Right ventricle myocardium superior (tissue), 1 donor: ENCODE measurements at regions not wholly inside any gene's neighbourhood (a gene's known extent, or its start where the extent isn't known, plus 50 kb on each side); places are given as distances from the start of the nearest gene placed in this dataset.

ENCODE experiments used
- ATAC-seq: fragments of 200-7000 bp; cut with Tn5 transposase; one replicate; pipeline ENCODE4 v1.9.1; 2020; ENCODE audit warnings: mild to moderate bottlenecking; ENCODE audit not compliant: poor library complexity
- DNase-seq: peaks from one replicate; pipeline ENCODE4 v3.0.0-alpha.2; 2020
- intact Hi-C: fragments of 100-400 bp; cut with DNase I; formaldehyde crosslinking; loops from one replicate; pipeline ENCODE4 v1.11.2; 2022
- donor health status: DM: no; HTN: yes; CAD: no; lungs with severe emphysema.

GRCh38 chr9:13651969-13652663, 372.6 kb upstream of the MPDZ start:
- peak; percentile 97 for ATAC-seq
- intact Hi-C loops = no loop called here
- no peak for DNase-seq

- intact Hi-C loops = no loop called here
- peak; percentile 37 for ATAC-seq
- no peak for DNase-seq
These were observed 372.0 kb upstream of the MPDZ start for GRCh38 chr9:13651526-13651925.

- DNase-seq = no peak
- intact Hi-C loops = no loop called here
- no peak for ATAC-seq
These were observed 369.2 kb upstream of the MPDZ start for GRCh38 chr9:13648676-13649075.

- ATAC-seq (no peak), DNase-seq (no peak)
- intact Hi-C loops = no loop called here
These were observed 368.6 kb upstream of the MPDZ start for GRCh38 chr9:13648068-13648467.

GRCh38 chr9:13646500-13647021, 367.1 kb upstream of the MPDZ start:
- intact Hi-C loops = no loop called here
- DNase-seq (no peak), ATAC-seq (no peak)

- no peak for ATAC-seq
- DNase-seq = no peak
- intact Hi-C loops = no loop called here
These were observed 366.1 kb upstream of the MPDZ start for GRCh38 chr9:13645557-13645956.

GRCh38 chr9:13644675-13645074, 365.2 kb upstream of the MPDZ start:
- intact Hi-C loops = no loop called here
- ATAC-seq (no peak), DNase-seq (no peak)

GRCh38 chr9:13642646-13643045, 363.2 kb upstream of the MPDZ start:
- no peak for ATAC-seq
- intact Hi-C loops = no loop called here
- no peak for DNase-seq

GRCh38 chr9:13629067-13629466, 349.6 kb upstream of the MPDZ start:
- intact Hi-C loops = no loop called here
- DNase-seq = no peak
- no peak for ATAC-seq

- no peak for ATAC-seq
- no peak for DNase-seq
- intact Hi-C loops = no loop called here
These were observed 349.0 kb upstream of the MPDZ start for GRCh38 chr9:13628526-13628925.

- intact Hi-C loops = no loop called here
- no peak for DNase-seq
- no peak for ATAC-seq
These were observed 348.0 kb upstream of the MPDZ start for GRCh38 chr9:13627502-13627901.

GRCh38 chr9:13627071-13627470, 347.6 kb upstream of the MPDZ start:
- intact Hi-C loops = no loop called here
- ATAC-seq = no peak

GRCh38 chr9:13626601-13627000, 347.1 kb upstream of the MPDZ start:
- no peak for ATAC-seq
- no peak for DNase-seq
- intact Hi-C loops = no loop called here

More at GRCh38 chr9:13627071-13627470, 347.6 kb upstream of the MPDZ start:
- no peak for DNase-seq

- DNase-seq (no peak), ATAC-seq (peak; percentile 91)
- intact Hi-C loops = no loop called here
These were observed 342.5 kb upstream of the MPDZ start for GRCh38 chr9:13621872-13622564.

GRCh38 chr9:13616491-13617035, 337.1 kb upstream of the MPDZ start:
- intact Hi-C loops = no loop called here
- DNase-seq = no peak

GRCh38 chr9:13615660-13616490, 336.4 kb upstream of the MPDZ start:
- no peak for ATAC-seq
- no peak for DNase-seq
- intact Hi-C loops = no loop called here

More at GRCh38 chr9:13616491-13617035, 337.1 kb upstream of the MPDZ start:
- no peak for ATAC-seq

GRCh38 chr9:13614060-13614459, 334.6 kb upstream of the MPDZ start:
- no peak for DNase-seq
- no peak for ATAC-seq
- intact Hi-C loops = no loop called here

GRCh38 chr9:13613296-13613695, 333.8 kb upstream of the MPDZ start:
- DNase-seq (no peak), ATAC-seq (no peak)
- intact Hi-C loops = no loop called here

GRCh38 chr9:13608451-13608850, 329.0 kb upstream of the MPDZ start:
- ATAC-seq (peak; percentile 21), DNase-seq (no peak)
- intact Hi-C loops = no loop called here
